A549 (cell line): ENCODE measurements at regions not wholly inside any gene's neighbourhood (a gene's known extent, or its start where the extent isn't known, plus 50 kb on each side); places are given as distances from the start of the nearest gene placed in this dataset.

ENCODE experiments used
- ATAC-seq, 2 experiments: fragments of 200-7000 bp in 1 of 2; fragments of >200 bp in 1 of 2; cut with Nextera tagmentation in 1 of 2; cut with Tn5 transposase in 1 of 2; 3 replicates each; pipeline versions ENCODE4 v1.8.0 to v1.9.1; 2018 to 2020; ENCODE audit warnings: mild to moderate bottlenecking in 1 of 2, moderate library complexity in 1 of 2
- CTCF ChIA-PET: fragments of 300-600 bp; sonication (Branson Sonifier 250); formaldehyde crosslinking; extraction: SDS; loops from one replicate; lab custom pipeline; 2021; ENCODE audit warnings: antibody characterized with exemption, inconsistent platforms; lab: Yijun Ruan, JAX
- POLR2A ChIA-PET: fragments of 350-600 bp; formaldehyde crosslinking; extraction: SDS; loops from one replicate; lab custom pipeline; 2021; ENCODE audit warnings: antibody characterized with exemption, inconsistent platforms; lab: Yijun Ruan, JAX
- DNase-seq, 2 experiments: peaks; one replicate each; pipeline versions ENCODE4 v3.0.0 to v3.0.0-alpha.2; 2011 to 2016; ENCODE audit warnings: low read depth in 1 of 2, low spot score in 1 of 2
- FAIRE-seq: peaks from 2 replicates; lab custom pipeline; 2011; peaks lifted over from hg19 to GRCh38; lab: Jason Lieb, UNC
- H3K27ac ChIP-seq, 2 experiments: fragments of >200 bp; sonication (Bioruptor Twin); formaldehyde crosslinking; 3 replicates each; pipeline ENCODE4 v1.5.1; 2016 to 2017
- H3K4me1 ChIP-seq: fragments of >200 bp; sonication (Bioruptor Twin); formaldehyde crosslinking; 3 replicates; pipeline ENCODE4 v1.6.1; 2016
- H3K4me2 ChIP-seq: fragments of >200 bp; sonication (Bioruptor Twin); formaldehyde crosslinking; 3 replicates; pipeline ENCODE4 v1.6.1; 2016
- H3K4me3 ChIP-seq: fragments of >200 bp; sonication (Bioruptor Twin); formaldehyde crosslinking; 3 replicates; pipeline ENCODE4 v1.5.1; 2016
- H3K9me3 ChIP-seq: fragments of >200 bp; sonication (Bioruptor Twin); formaldehyde crosslinking; 3 replicates; pipeline ENCODE4 v1.6.1; 2016
- CBX2 ChIP-seq: fragments of 200-600 bp; sonication (generic); IDR thresholded peaks from 2 replicates; pipeline ENCODE4 v1.6.1; 2016; ENCODE audit warnings: low read depth, mild to moderate bottlenecking, borderline replicate concordance
- CHD4 ChIP-seq: fragments of 200-600 bp; sonication (generic); IDR thresholded peaks from 2 replicates; pipeline ENCODE4 v1.6.1; 2016; ENCODE audit warnings: antibody characterized with exemption, mild to moderate bottlenecking, borderline replicate concordance
- EHMT2 ChIP-seq: fragments of 200-600 bp; sonication (generic); IDR thresholded peaks from 2 replicates; pipeline ENCODE4 v1.6.1; 2016; ENCODE audit warnings: antibody characterized with exemption, low read depth, mild to moderate bottlenecking, moderate library complexity
- ESRRA ChIP-seq: fragments of 150-350 bp; IDR thresholded peaks from 2 replicates; pipeline ENCODE4 v1.6.1; 2014; ENCODE audit warnings: mild to moderate bottlenecking, low read length, borderline replicate concordance
- MAFK ChIP-seq: fragments of 450-650 bp; IDR thresholded peaks from 2 replicates; pipeline ENCODE4 v1.6.1; 2014; ENCODE audit not compliant: partially characterized antibody
- MAZ ChIP-seq: fragments of 150-350 bp; IDR thresholded peaks from 2 replicates; pipeline ENCODE4 v1.6.1; 2014; ENCODE audit warnings: antibody characterized with exemption, low read depth, low read length, borderline replicate concordance
- NR3C1 ChIP-seq: fragments of >200 bp; sonication (Bioruptor Twin); formaldehyde crosslinking; IDR thresholded peaks from 3 replicates; pipeline ENCODE4 v1.6.1; 2017
- RAD21 ChIP-seq, 2 experiments: fragments of >200 bp in 1 of 2; sonication (Bioruptor Twin) in 1 of 2; formaldehyde crosslinking in 1 of 2; IDR thresholded peaks in 1 of 2; conservative IDR thresholded peaks in 1 of 2; 2 replicates in 1 of 2; 3 replicates in 1 of 2; pipeline ENCODE4 v1.6.1; 2012 to 2018; ENCODE audit warnings: inconsistent platforms in 1 of 2
- RCOR1 ChIP-seq: fragments of 150-350 bp; IDR thresholded peaks from 2 replicates; pipeline ENCODE4 v1.6.1; 2014; ENCODE audit warnings: antibody characterized with exemption, low read length, low read depth
- SREBF2 ChIP-seq: fragments of 450-650 bp; IDR thresholded peaks from 2 replicates; pipeline ENCODE4 v1.6.1; 2014; ENCODE audit warnings: mild to moderate bottlenecking, moderate library complexity
- TP53 ChIP-seq: fragments of 250-450 bp; sonication (Bioruptor Pico); IDR thresholded peaks from 2 replicates; pipeline ENCODE4 v1.5.0; 2021; ENCODE audit warnings: mild to moderate bottlenecking, moderate library complexity
- ZC3H11A ChIP-seq: fragments of 450-650 bp; IDR thresholded peaks from 2 replicates; pipeline ENCODE4 v1.6.1; 2014; ENCODE audit warnings: antibody characterized with exemption, mild to moderate bottlenecking
- ZFP36 ChIP-seq: fragments of 450-650 bp; IDR thresholded peaks from 2 replicates; pipeline ENCODE4 v1.6.1; 2014; ENCODE audit warnings: borderline replicate concordance; ENCODE audit not compliant: partially characterized antibody
- ZNF302 ChIP-seq: fragments of 250-450 bp; sonication (Bioruptor Pico); IDR thresholded peaks from 2 replicates; pipeline ENCODE4 v1.9.0; 2021; ENCODE audit warnings: inconsistent platforms, mild to moderate bottlenecking, moderate library complexity
- WGBS: methylation state at CpG from one replicate; pipeline ENCODE4 v1.1.6; 2017; ENCODE audit errors: missing lambda C conversion rate; 5-methylcytosine and 5-hydroxymethylcytosine counted together
- TF ChIP-seq, protein P1 (sequence below): fragments of >200 bp; sonication (Bioruptor Twin); formaldehyde crosslinking; IDR thresholded peaks from 3 replicates; pipeline ENCODE4 v1.6.1; 2016
- TF ChIP-seq, protein P2 (sequence below): fragments of >200 bp; sonication (Bioruptor Twin); formaldehyde crosslinking; IDR thresholded peaks from 2 replicates; pipeline ENCODE4 v1.6.1; 2016
- TF ChIP-seq, protein P3 (sequence below): fragments of 200-600 bp; sonication (generic); IDR thresholded peaks from 2 replicates; pipeline ENCODE4 v1.6.1; 2016; ENCODE audit warnings: antibody characterized with exemption, mild to moderate bottlenecking, moderate library complexity
- TF ChIP-seq, protein P4 (sequence below): IDR thresholded peaks from 2 replicates; pipeline ENCODE4 v1.6.1; 2012
- TF ChIP-seq, protein P5 (sequence below): fragments of 250-450 bp; sonication (Bioruptor Pico); IDR thresholded peaks from 2 replicates; pipeline ENCODE4 v1.5.0; 2021; ENCODE audit warnings: mild to moderate bottlenecking, moderate library complexity, borderline replicate concordance

DNA sequence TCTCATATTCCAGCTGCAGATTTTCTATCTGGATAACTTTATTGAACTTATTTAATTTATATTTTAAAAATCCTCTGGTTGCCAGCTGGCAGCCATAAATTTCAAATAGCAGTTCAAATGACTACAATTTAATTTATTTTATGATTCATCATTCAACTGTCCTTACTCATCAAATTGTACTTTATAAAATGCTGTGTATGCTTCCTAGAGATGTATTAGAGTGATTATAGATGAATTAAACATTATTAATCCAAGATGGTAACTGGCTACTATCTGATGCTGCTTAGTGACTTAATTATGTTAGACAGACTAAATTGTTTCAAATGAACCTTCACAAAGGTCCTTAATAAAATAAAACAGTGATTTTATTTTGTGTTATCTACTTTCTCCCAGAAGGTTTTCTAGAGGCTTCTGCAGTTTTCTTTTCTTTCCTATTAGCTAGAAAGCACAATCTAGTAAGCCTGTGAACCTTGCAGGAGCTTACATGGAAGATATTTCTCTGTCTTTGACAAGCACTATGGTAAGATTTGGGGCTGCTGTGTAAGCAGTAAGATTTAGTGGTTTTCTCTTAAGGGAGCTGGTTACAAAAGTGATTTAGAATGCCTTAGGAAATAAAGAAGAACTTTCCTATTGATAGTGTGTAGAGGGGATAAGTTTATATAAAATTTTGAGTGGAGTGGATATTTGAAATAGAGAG, 322.3 kb downstream of the FSIP2 start:
- no peak for DNase-seq
- CTCF ChIA-PET, result interaction anchor here (1.4 kb wide), 1 partner anchor 27 kb away, joined by 4 read pairs; no protein-coding TSS in a partner anchor
- Histone ChIP-seq H3K4me3 (no peak overlapping the region), H3K9me3 (no peaks in the 10 kb centered on the region), H3K4me2 (no peak overlapping the region)
- ATAC-seq, result no peak
- TF ChIP-seq ESRRA (no peak), ZFP36 (no peak), ZNF302 (CRISPR knock-in tag) (no peak), MAFK (no peak), RAD21 (conservative IDR thresholded peaks at IDR 0.05 in 1 of 2, IDR thresholded peaks at IDR 0.05 in 1 of 2) (no peak), CHD4 (no peak), ZC3H11A (no peak), MAZ (no peak)
- TF ChIP-seq, all 56 proteins: peak for 0
- no peak overlapping the region for H3K27ac ChIP-seq
- POLR2A ChIA-PET, result no interaction called here
- FAIRE-seq, result no peak
- H3K4me1 ChIP-seq, result no peaks in the 10 kb centered on the region

DNA sequence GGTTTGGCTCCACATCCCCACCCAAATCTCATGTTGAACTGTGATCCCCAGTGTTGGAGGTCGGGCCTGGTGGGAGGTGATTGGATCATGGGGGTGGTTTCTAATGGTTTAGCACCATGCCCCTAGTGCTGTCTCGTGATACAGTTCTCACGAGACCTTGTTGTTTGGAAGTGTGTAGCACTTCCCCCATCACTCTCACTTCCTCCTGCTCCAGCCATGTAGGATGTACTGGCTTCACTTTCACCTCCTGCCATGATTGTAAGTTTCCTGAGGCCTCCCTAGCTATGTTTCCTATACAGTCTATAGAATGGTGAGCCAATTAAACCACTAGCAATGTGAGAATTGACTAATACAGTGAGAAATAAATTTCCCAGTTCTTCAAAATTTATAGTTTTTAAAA, 325.9 kb downstream of the FSIP2 start:
- Histone ChIP-seq H3K4me1 (no peaks in the 10 kb centered on the region), H3K4me2 (no peak overlapping the region), H3K27ac (no peak overlapping the region), H3K9me3 (no peaks in the 10 kb centered on the region), H3K4me3 (no peak overlapping the region)
- FAIRE-seq (no peak), ATAC-seq (no peak), DNase-seq (no peak)
- TF ChIP-seq CBX2, result no peak
- no peak for TF ChIP-seq EHMT2
- TF ChIP-seq, protein P1, sequence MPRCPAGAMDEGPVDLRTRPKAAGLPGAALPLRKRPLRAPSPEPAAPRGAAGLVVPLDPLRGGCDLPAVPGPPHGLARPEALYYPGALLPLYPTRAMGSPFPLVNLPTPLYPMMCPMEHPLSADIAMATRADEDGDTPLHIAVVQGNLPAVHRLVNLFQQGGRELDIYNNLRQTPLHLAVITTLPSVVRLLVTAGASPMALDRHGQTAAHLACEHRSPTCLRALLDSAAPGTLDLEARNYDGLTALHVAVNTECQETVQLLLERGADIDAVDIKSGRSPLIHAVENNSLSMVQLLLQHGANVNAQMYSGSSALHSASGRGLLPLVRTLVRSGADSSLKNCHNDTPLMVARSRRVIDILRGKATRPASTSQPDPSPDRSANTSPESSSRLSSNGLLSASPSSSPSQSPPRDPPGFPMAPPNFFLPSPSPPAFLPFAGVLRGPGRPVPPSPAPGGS, result no peak
- TF ChIP-seq, protein P2, sequence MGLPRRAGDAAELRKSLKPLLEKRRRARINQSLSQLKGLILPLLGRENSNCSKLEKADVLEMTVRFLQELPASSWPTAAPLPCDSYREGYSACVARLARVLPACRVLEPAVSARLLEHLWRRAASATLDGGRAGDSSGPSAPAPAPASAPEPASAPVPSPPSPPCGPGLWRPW, result no peak
- TF ChIP-seq, protein P3, sequence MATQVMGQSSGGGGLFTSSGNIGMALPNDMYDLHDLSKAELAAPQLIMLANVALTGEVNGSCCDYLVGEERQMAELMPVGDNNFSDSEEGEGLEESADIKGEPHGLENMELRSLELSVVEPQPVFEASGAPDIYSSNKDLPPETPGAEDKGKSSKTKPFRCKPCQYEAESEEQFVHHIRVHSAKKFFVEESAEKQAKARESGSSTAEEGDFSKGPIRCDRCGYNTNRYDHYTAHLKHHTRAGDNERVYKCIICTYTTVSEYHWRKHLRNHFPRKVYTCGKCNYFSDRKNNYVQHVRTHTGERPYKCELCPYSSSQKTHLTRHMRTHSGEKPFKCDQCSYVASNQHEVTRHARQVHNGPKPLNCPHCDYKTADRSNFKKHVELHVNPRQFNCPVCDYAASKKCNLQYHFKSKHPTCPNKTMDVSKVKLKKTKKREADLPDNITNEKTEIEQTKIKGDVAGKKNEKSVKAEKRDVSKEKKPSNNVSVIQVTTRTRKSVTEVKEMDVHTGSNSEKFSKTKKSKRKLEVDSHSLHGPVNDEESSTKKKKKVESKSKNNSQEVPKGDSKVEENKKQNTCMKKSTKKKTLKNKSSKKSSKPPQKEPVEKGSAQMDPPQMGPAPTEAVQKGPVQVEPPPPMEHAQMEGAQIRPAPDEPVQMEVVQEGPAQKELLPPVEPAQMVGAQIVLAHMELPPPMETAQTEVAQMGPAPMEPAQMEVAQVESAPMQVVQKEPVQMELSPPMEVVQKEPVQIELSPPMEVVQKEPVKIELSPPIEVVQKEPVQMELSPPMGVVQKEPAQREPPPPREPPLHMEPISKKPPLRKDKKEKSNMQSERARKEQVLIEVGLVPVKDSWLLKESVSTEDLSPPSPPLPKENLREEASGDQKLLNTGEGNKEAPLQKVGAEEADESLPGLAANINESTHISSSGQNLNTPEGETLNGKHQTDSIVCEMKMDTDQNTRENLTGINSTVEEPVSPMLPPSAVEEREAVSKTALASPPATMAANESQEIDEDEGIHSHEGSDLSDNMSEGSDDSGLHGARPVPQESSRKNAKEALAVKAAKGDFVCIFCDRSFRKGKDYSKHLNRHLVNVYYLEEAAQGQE, result no peak
- TF ChIP-seq TP53 (CRISPR knock-in tag), result no peak
- TF ChIP-seq, protein P4, sequence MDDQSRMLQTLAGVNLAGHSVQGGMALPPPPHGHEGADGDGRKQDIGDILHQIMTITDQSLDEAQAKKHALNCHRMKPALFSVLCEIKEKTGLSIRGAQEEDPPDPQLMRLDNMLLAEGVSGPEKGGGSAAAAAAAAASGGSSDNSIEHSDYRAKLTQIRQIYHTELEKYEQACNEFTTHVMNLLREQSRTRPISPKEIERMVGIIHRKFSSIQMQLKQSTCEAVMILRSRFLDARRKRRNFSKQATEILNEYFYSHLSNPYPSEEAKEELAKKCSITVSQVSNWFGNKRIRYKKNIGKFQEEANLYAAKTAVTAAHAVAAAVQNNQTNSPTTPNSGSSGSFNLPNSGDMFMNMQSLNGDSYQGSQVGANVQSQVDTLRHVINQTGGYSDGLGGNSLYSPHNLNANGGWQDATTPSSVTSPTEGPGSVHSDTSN, result no peak
- no peak for TF ChIP-seq SREBF2
- no peak for TF ChIP-seq NR3C1
- TF ChIP-seq, protein P5, sequence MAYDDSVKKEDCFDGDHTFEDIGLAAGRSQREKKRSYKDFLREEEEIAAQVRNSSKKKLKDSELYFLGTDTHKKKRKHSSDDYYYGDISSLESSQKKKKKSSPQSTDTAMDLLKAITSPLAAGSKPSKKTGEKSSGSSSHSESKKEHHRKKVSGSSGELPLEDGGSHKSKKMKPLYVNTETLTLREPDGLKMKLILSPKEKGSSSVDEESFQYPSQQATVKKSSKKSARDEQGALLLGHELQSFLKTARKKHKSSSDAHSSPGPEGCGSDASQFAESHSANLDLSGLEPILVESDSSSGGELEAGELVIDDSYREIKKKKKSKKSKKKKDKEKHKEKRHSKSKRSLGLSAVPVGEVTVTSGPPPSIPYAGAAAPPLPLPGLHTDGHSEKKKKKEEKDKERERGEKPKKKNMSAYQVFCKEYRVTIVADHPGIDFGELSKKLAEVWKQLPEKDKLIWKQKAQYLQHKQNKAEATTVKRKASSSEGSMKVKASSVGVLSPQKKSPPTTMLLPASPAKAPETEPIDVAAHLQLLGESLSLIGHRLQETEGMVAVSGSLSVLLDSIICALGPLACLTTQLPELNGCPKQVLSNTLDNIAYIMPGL, result no peak
- no peak for TF ChIP-seq RCOR1
- no peak for TF ChIP-seq MAFK
- CTCF ChIA-PET, result no interaction called here
- WGBS, result 44% methylated on average over 3 of the region's 3 CpGs
- POLR2A ChIA-PET, result no interaction called here
